ENCODE measurements at regions not wholly inside any gene's neighbourhood (a gene's known extent, or its start where the extent isn't known, plus 50 kb on each side); places are given as distances from the start of the nearest gene placed in this dataset.

DNA sequence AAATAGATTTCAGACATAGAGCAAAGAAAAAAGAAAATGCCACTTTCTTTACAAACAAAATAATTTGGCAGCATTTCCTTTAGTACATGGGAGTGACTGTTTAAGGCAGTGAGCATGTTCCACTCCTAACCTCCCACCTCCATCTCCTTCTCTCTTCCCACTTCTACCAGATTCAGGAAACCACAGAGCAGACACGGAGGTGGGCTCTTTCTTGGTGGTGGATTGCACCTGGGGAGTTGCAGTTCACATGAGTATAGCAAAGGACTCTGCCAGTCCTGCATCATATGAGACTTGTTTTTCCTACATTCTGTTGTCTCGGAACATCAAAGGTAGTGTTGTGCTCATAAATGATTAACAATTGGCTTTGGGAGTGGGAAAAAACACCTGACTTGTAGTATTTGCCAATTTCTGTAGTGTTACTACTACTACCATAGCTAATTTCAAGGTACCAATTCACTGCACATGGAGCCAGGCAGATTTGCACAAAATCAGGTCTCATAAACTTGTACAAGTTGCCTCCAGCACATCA, 137.2 kb downstream of the SPP2 start:
- BruUV-seq (replicated peaks), result no TSS peak
- intact Hi-C loops (cut with micrococcal nuclease), result no loop called here
- Histone ChIP-seq H3K4me2 (ENCODE audit: insufficient read depth, low read length) (no peak overlapping the region), H3K9me3 (replicated peaks; ENCODE audit: control insufficient read depth, insufficient read depth, low read length) (no peaks in the 10 kb centered on the region), H3K4me1 (ENCODE audit: control insufficient read depth, extremely low read depth, insufficient read depth, low read length) (no peaks in the 10 kb centered on the region), H3K36me3 (ENCODE audit: control insufficient read depth in 2 of 2, extremely low read depth in 1 of 2, insufficient read depth in 2 of 2, low read length in 2 of 2) (no peaks in the 10 kb centered on the region), H2AFZ (ENCODE audit: low read depth, low read length) (no peak overlapping the region), H3K9ac (replicated peaks; ENCODE audit: extremely low read depth, insufficient read depth, low read length) (no peak overlapping the region), H4K20me1 (replicated peaks; ENCODE audit: control insufficient read depth, extremely low read depth, insufficient read depth, low read length) (no peaks in the 10 kb centered on the region), H3K9me1 (replicated peaks; ENCODE audit: control insufficient read depth, extremely low read depth, insufficient read depth, low read length) (no peaks in the 10 kb centered on the region), H3K79me2 (ENCODE audit: control insufficient read depth, insufficient read depth, low read length) (no peaks in the 10 kb centered on the region), H3K27me3 (ENCODE audit: control insufficient read depth in 2 of 2, insufficient read depth in 2 of 2, low read length in 2 of 2) (peaks cover 7 to 20% of the 10 kb centered on the region in 2 experiments), H3K27ac (ENCODE audit: insufficient read depth, low read depth, low read length) (no peak overlapping the region), H3K4me3 (replicated peaks in 1 of 3; ENCODE audit: insufficient read depth in 1 of 3, low read depth in 1 of 3, low read length in 3 of 3) (no peak overlapping the region)
- ChIA-PET POLR2A (no interaction called here), CTCF (interaction anchor here (0.7 kb wide), 1 partner anchor 929 kb away, joined by 3 read pairs; no protein-coding TSS in a partner anchor)
- no peak for TF ChIP-seq EZH2 (IDR thresholded peaks at IDR 0.05; ENCODE audit: borderline replicate concordance, low read depth, low read length, severe bottlenecking)
- no peak for TF ChIP-seq POLR2A (IDR thresholded peaks at IDR 0.05; ENCODE audit: low read depth, low read length)
- no peak for TF ChIP-seq POLR2AphosphoS5 (IDR thresholded peaks at IDR 0.05; ENCODE audit: insufficient read depth, low read depth, low read length)
- no peak for TF ChIP-seq JUN (IDR thresholded peaks at IDR 0.05; ENCODE audit: borderline replicate concordance, insufficient read depth, insufficient read length, low read depth)
- no peak for TF ChIP-seq FOS (IDR thresholded peaks at IDR 0.05; ENCODE audit: borderline replicate concordance, insufficient read depth, low read length)
- TF ChIP-seq MYC (IDR thresholded peaks at IDR 0.05; ENCODE audit: low read depth, low read length), result no peak
- TF ChIP-seq, protein P1, sequence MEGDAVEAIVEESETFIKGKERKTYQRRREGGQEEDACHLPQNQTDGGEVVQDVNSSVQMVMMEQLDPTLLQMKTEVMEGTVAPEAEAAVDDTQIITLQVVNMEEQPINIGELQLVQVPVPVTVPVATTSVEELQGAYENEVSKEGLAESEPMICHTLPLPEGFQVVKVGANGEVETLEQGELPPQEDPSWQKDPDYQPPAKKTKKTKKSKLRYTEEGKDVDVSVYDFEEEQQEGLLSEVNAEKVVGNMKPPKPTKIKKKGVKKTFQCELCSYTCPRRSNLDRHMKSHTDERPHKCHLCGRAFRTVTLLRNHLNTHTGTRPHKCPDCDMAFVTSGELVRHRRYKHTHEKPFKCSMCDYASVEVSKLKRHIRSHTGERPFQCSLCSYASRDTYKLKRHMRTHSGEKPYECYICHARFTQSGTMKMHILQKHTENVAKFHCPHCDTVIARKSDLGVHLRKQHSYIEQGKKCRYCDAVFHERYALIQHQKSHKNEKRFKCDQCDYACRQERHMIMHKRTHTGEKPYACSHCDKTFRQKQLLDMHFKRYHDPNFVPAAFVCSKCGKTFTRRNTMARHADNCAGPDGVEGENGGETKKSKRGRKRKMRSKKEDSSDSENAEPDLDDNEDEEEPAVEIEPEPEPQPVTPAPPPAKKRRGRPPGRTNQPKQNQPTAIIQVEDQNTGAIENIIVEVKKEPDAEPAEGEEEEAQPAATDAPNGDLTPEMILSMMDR (IDR thresholded peaks at IDR 0.05; ENCODE audit: extremely low read depth in 1 of 2, insufficient read depth in 1 of 2, low read depth in 1 of 2, low read length in 2 of 2), result no peak
- TF ChIP-seq GATA2 (IDR thresholded peaks at IDR 0.05; ENCODE audit: insufficient read depth, insufficient read length, low read depth, low read length), result no peak
- TF ChIP-seq, protein P2, sequence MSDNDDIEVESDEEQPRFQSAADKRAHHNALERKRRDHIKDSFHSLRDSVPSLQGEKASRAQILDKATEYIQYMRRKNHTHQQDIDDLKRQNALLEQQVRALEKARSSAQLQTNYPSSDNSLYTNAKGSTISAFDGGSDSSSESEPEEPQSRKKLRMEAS (IDR thresholded peaks at IDR 0.05; ENCODE audit: insufficient read depth, insufficient read length), result no peak
- FAIRE-seq (no peak), DNase-seq (ENCODE audit: low read depth, low spot score) (no peak)
- dilution Hi-C loops (cut with MboI; ENCODE audit: extremely low pct_ligation_motif_present, low sequenced_read_pairs), result no loop called here
